ENCODE measurements at regions not wholly inside any gene's neighbourhood (a gene's known extent, or its start where the extent isn't known, plus 50 kb on each side); places are given as distances from the start of the nearest gene placed in this dataset.
"Not testable (repeated sequence)": the region's sequence is repeated elsewhere in the genome, so short reads cannot be mapped to it uniquely, and the experiment has no call there.

- no peaks in the 10 kb centered on the region for H3K36me3 ChIP-seq (ENCODE audit: insufficient read depth, low read length)
- Mint-ChIP-seq H3K27ac (no peak overlapping the region), H3K4me1 (no peaks in the 10 kb centered on the region), H3K36me3 (no peaks in the 10 kb centered on the region), H3K27me3 (no peaks in the 10 kb centered on the region), H3K4me3 (no peak overlapping the region), H3K9me3 (peaks cover 0 to 9% (median 2%) of the 10 kb centered on the region in 8 donors)
- ChIA-PET POLR2A (ENCODE audit: partially characterized antibody) (no interaction called here), CTCF (ENCODE audit: partially characterized antibody) (no interaction called here)
- intact Hi-C loops (cut with micrococcal nuclease) = no loop called here
- no peaks in the 10 kb centered on the region for H3K4me1 ChIP-seq (ENCODE audit: insufficient read depth, low read length)
- no peaks in the 10 kb centered on the region for H3K9me3 ChIP-seq (ENCODE audit: control insufficient read depth in 1 of 2, low read length in 2 of 2)
- H3K27ac ChIP-seq (ENCODE audit: low read depth, low read length) = no peak overlapping the region
- no peaks in the 10 kb centered on the region for H3K27me3 ChIP-seq (ENCODE audit: insufficient read depth, low read length)
- no peak for DNase-seq
- no peak overlapping the region for H3K4me3 ChIP-seq (ENCODE audit: low read length in 2 of 2)
Observed at GRCh38 chr4:158094413-158095134, 78.3 kb downstream of the GASK1B start.

DNA sequence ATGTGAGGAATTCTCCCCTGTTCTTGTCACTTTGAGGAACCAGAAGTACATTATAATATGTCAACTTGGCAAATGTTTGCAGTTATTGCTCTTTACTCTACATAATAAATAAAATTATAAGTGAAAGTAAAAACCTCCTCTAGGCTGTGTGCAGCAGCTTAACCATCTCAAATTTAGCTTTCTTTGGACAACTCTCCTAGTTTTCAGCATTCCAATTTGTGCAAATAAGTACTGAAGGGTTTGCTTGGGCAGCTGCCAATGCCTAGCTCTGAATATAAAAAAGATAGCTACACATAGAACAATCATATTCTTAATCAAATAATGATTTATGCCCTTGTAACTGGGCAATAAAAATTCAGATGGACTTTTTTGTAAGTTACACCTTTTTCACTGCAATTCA is 82.5 kb downstream of the GASK1B start:
- Histone ChIP-seq H3K36me3 (ENCODE audit: insufficient read depth, low read length) (no peaks in the 10 kb centered on the region), H3K9me3 (ENCODE audit: control insufficient read depth in 1 of 2, low read length in 2 of 2) (no peaks in the 10 kb centered on the region), H3K4me1 (ENCODE audit: insufficient read depth, low read length) (no peaks in the 10 kb centered on the region), H3K4me3 (ENCODE audit: low read length in 2 of 2) (no peak overlapping the region), H3K27ac (ENCODE audit: low read depth, low read length) (no peak overlapping the region), H3K27me3 (ENCODE audit: insufficient read depth, low read length) (no peaks in the 10 kb centered on the region)
- H3K36me3 Mint-ChIP-seq = no peaks in the 10 kb centered on the region
- H3K27me3 Mint-ChIP-seq = no peaks in the 10 kb centered on the region
- H3K4me1 Mint-ChIP-seq = no peaks in the 10 kb centered on the region
- no peak overlapping the region for H3K27ac Mint-ChIP-seq
- no peak for DNase-seq
- ChIA-PET POLR2A (ENCODE audit: partially characterized antibody) (interaction anchor here (0.6 kb wide), 1 partner anchor 127 kb away, joined by 4 read pairs; no protein-coding TSS in a partner anchor), CTCF (ENCODE audit: partially characterized antibody) (no interaction called here)
- peaks cover 0 to 4% (median 0%) of the 10 kb centered on the region in 8 donors for H3K9me3 Mint-ChIP-seq
- H3K4me3 Mint-ChIP-seq = no peak overlapping the region
- intact Hi-C loops (cut with micrococcal nuclease) = no loop called here

DNA sequence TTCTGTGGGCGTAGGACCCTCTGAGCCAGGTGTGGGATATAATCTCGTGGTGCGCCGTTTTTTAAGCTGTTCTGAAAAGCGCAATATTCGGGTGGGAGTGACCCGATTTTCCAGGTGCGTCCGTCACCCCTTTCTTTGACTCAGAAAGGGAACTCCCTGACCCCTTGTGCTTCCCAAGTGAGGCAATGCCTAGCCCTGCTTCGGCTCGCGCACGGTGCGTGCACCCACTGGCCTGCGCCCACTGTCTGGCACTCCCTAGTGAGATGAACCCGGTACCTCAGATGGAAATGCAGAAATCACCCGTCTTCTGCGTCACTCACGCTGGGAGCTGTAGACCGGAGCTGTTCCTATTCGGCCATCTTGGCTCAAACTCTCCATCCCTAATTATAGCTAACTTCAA is 82.9 kb downstream of the GASK1B start:
- H3K9me3 Mint-ChIP-seq; H3K9me3 ChIP-seq (ENCODE audit: control insufficient read depth in 1 of 2, low read length in 2 of 2); H3K27ac Mint-ChIP-seq; H3K36me3 ChIP-seq (ENCODE audit: insufficient read depth, low read length); H3K4me1 Mint-ChIP-seq; H3K27me3 ChIP-seq (ENCODE audit: insufficient read depth, low read length); intact Hi-C loops (cut with micrococcal nuclease); H3K36me3 Mint-ChIP-seq; DNase-seq; CTCF ChIA-PET (ENCODE audit: partially characterized antibody); H3K4me3 Mint-ChIP-seq; H3K4me1 ChIP-seq (ENCODE audit: insufficient read depth, low read length); H3K4me3 ChIP-seq (ENCODE audit: low read length in 2 of 2); H3K27me3 Mint-ChIP-seq; H3K27ac ChIP-seq (ENCODE audit: low read depth, low read length): not testable (repeated sequence)
- POLR2A ChIA-PET (ENCODE audit: partially characterized antibody) = interaction anchor here (0.6 kb wide), 1 partner anchor 127 kb away, joined by 4 read pairs; no protein-coding TSS in a partner anchor

GRCh38 chr4:158080354-158080753 is 92.5 kb downstream of the GASK1B start:
- Histone ChIP-seq H3K9me3 (ENCODE audit: control insufficient read depth in 1 of 2, low read length in 2 of 2) (no peaks in the 10 kb centered on the region), H3K4me3 (ENCODE audit: low read length in 2 of 2) (no peak overlapping the region), H3K27ac (ENCODE audit: low read depth, low read length) (no peak overlapping the region), H3K36me3 (ENCODE audit: insufficient read depth, low read length) (no peaks in the 10 kb centered on the region), H3K27me3 (ENCODE audit: insufficient read depth, low read length) (no peaks in the 10 kb centered on the region), H3K4me1 (ENCODE audit: insufficient read depth, low read length) (no peaks in the 10 kb centered on the region)
- DNase-seq = no peak
- Mint-ChIP-seq H3K4me1 (no peaks in the 10 kb centered on the region), H3K4me3 (no peak overlapping the region), H3K9me3 (peaks cover 0 to 5% (median 0%) of the 10 kb centered on the region in 8 donors), H3K27me3 (no peaks in the 10 kb centered on the region), H3K36me3 (no peaks in the 10 kb centered on the region), H3K27ac (no peak overlapping the region)
- intact Hi-C loops (cut with micrococcal nuclease) = no loop called here
- CTCF ChIA-PET (ENCODE audit: partially characterized antibody) = no interaction called here
- POLR2A ChIA-PET (ENCODE audit: partially characterized antibody) = no interaction called here

GRCh38 chr4:158079661-158080060 is 93.2 kb downstream of the GASK1B start:
- no peak overlapping the region for H3K4me3 ChIP-seq (ENCODE audit: low read length in 2 of 2)
- Mint-ChIP-seq H3K9me3 (peaks cover 0 to 5% (median 0%) of the 10 kb centered on the region in 8 donors), H3K4me3 (no peak overlapping the region), H3K27me3 (no peaks in the 10 kb centered on the region), H3K36me3 (no peaks in the 10 kb centered on the region), H3K27ac (no peak overlapping the region), H3K4me1 (no peaks in the 10 kb centered on the region)
- no peaks in the 10 kb centered on the region for H3K4me1 ChIP-seq (ENCODE audit: insufficient read depth, low read length)
- intact Hi-C loops (cut with micrococcal nuclease) = no loop called here
- no peaks in the 10 kb centered on the region for H3K27me3 ChIP-seq (ENCODE audit: insufficient read depth, low read length)
- ChIA-PET CTCF (ENCODE audit: partially characterized antibody) (no interaction called here), POLR2A (ENCODE audit: partially characterized antibody) (no interaction called here)
- no peaks in the 10 kb centered on the region for H3K9me3 ChIP-seq (ENCODE audit: control insufficient read depth in 1 of 2, low read length in 2 of 2)
- no peak for DNase-seq
- no peak overlapping the region for H3K27ac ChIP-seq (ENCODE audit: low read depth, low read length)
- H3K36me3 ChIP-seq (ENCODE audit: insufficient read depth, low read length) = no peaks in the 10 kb centered on the region

DNA sequence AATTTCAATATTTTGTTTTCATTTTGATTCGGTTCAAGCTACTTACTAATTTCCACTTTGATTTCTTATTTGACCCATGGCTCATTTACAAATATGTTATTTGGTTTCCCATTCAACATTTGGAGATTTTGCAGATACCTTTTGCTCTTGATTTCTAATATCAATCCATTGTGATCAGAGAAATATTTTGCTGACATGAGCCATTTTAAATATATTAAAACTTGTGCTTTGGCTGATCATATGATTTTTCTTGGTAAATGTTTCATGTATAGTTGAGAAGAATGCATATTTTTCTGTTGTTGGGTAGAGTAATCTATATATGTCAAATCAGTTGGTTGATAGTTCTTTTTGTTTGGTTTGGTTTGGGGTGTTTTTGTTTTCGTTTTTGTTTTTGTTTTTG is 95.0 kb downstream of the GASK1B start:
- H3K9me3 Mint-ChIP-seq = peaks cover 0 to 5% (median 0%) of the 10 kb centered on the region in 8 donors
- CTCF ChIA-PET (ENCODE audit: partially characterized antibody) = no interaction called here

GRCh38 chr4:158074851-158075250 is 98.0 kb downstream of the GASK1B start:
- Mint-ChIP-seq H3K9me3 (peaks cover 0 to 5% (median 0%) of the 10 kb centered on the region in 8 donors), H3K4me1 (no peaks in the 10 kb centered on the region), H3K4me3 (no peak overlapping the region), H3K27me3 (no peaks in the 10 kb centered on the region), H3K27ac (peak overlapping the region in 1 of 7 donors; percentile 53), H3K36me3 (no peaks in the 10 kb centered on the region)
- Histone ChIP-seq H3K36me3 (ENCODE audit: insufficient read depth, low read length) (no peaks in the 10 kb centered on the region), H3K4me1 (ENCODE audit: insufficient read depth, low read length) (no peaks in the 10 kb centered on the region), H3K4me3 (ENCODE audit: low read length in 2 of 2) (no peak overlapping the region), H3K27ac (ENCODE audit: low read depth, low read length) (no peak overlapping the region), H3K9me3 (ENCODE audit: control insufficient read depth in 1 of 2, low read length in 2 of 2) (no peaks in the 10 kb centered on the region), H3K27me3 (ENCODE audit: insufficient read depth, low read length) (no peaks in the 10 kb centered on the region)
- intact Hi-C loops (cut with micrococcal nuclease) = no loop called here
- DNase-seq = no peak
- ChIA-PET CTCF (ENCODE audit: partially characterized antibody) (no interaction called here), POLR2A (ENCODE audit: partially characterized antibody) (no interaction called here)

More for the DNA sequence above, 95.0 kb downstream of the GASK1B start:
- Histone ChIP-seq H3K27me3 (ENCODE audit: insufficient read depth, low read length) (no peaks in the 10 kb centered on the region), H3K4me3 (ENCODE audit: low read length in 2 of 2) (no peak overlapping the region), H3K27ac (ENCODE audit: low read depth, low read length) (no peak overlapping the region), H3K4me1 (ENCODE audit: insufficient read depth, low read length) (no peaks in the 10 kb centered on the region), H3K36me3 (ENCODE audit: insufficient read depth, low read length) (no peaks in the 10 kb centered on the region), H3K9me3 (ENCODE audit: control insufficient read depth in 1 of 2, low read length in 2 of 2) (no peaks in the 10 kb centered on the region)
- intact Hi-C loops (cut with micrococcal nuclease) = no loop called here
- H3K4me3 Mint-ChIP-seq = no peak overlapping the region
- H3K27ac Mint-ChIP-seq = no peak overlapping the region
- no peaks in the 10 kb centered on the region for H3K36me3 Mint-ChIP-seq
- POLR2A ChIA-PET (ENCODE audit: partially characterized antibody) = no interaction called here
- H3K27me3 Mint-ChIP-seq = no peaks in the 10 kb centered on the region
- no peak for DNase-seq
- H3K4me1 Mint-ChIP-seq = no peaks in the 10 kb centered on the region
